ENCODE measurements at regions not wholly inside any gene's neighbourhood (a gene's known extent, or its start where the extent isn't known, plus 50 kb on each side); places are given as distances from the start of the nearest gene placed in this dataset.

- no peak overlapping the region for H3K9ac ChIP-seq (ENCODE audit: low read length)
- no peaks in the 10 kb centered on the region for H3K4me1 ChIP-seq (ENCODE audit: control insufficient read depth, insufficient read depth, low read depth, low read length)
- H2BK120ac ChIP-seq (ENCODE audit: low read depth, low read length): no peak overlapping the region
- no peak overlapping the region for H4K8ac ChIP-seq (ENCODE audit: low read length)
- no peak overlapping the region for H3K14ac ChIP-seq (ENCODE audit: low read length in 2 of 2)
- H3K79me1 ChIP-seq (replicated peaks; ENCODE audit: low read length, poor library complexity, severe bottlenecking): no peaks in the 10 kb centered on the region
- no peak overlapping the region for H3K18ac ChIP-seq (ENCODE audit: low read depth in 1 of 2, low read length in 2 of 2)
- H3K23ac ChIP-seq (ENCODE audit: low read length in 2 of 2): no peak overlapping the region
- H4K91ac ChIP-seq (ENCODE audit: low read length): no peak overlapping the region
- WGBS: 73% methylated on average over 6 of the region's 6 CpGs
- H3K4me3 ChIP-seq (ENCODE audit: insufficient read depth in 1 of 2, low read depth in 1 of 2, low read length in 2 of 2): no peak overlapping the region
- H3K4me2 ChIP-seq (ENCODE audit: low read length, poor library complexity, severe bottlenecking): no peak overlapping the region
- no peaks in the 10 kb centered on the region for H3K36me3 ChIP-seq (ENCODE audit: control insufficient read depth in 1 of 2, insufficient read depth in 2 of 2, low read depth in 1 of 2, low read length in 2 of 2)
- H3K27ac ChIP-seq (ENCODE audit: low read length, poor library complexity, severe bottlenecking): no peak overlapping the region
- no peak overlapping the region for H2AK5ac ChIP-seq (ENCODE audit: low read length, severe bottlenecking)
- no peak for DNase-seq
- H2BK15ac ChIP-seq (ENCODE audit: low read depth, poor library complexity, severe bottlenecking): no peak overlapping the region
- no peak overlapping the region for H2BK5ac ChIP-seq (ENCODE audit: low read depth, low read length, poor library complexity, severe bottlenecking)
- no peak overlapping the region for H2BK12ac ChIP-seq (ENCODE audit: low read length in 2 of 2)
- no peak overlapping the region for H3K4ac ChIP-seq (ENCODE audit: low read depth in 1 of 2, low read length in 2 of 2)
- H3K9me3 ChIP-seq (ENCODE audit: control insufficient read depth, low read length): no peaks in the 10 kb centered on the region
- H2AFZ ChIP-seq (ENCODE audit: low read depth, low read length): no peak overlapping the region
- no peaks in the 10 kb centered on the region for H3K27me3 ChIP-seq (ENCODE audit: control insufficient read depth in 1 of 2, insufficient read depth in 1 of 2, low read length in 2 of 2)
These were observed 396.4 kb upstream of the USP15 start for GRCh38 chr12:61863811-61864210.

DNA sequence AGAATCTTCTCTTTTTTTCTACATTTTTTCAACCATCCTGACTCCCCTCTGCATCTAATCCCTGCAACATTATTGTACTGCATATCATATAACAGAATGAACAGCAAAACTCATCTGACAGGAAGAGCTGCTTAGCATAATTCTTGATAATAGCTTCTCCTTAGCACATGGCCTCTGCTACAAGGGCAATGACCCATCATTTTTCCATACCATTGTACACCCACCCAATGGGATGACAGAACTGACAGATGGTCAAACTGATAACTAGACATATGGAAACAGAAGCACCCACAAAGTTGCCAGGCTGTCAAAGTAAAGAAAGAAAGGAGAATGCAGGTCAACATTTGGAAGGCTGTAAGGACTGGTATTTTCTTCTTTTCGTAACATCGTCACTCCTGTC, 390.4 kb upstream of the USP15 start:
- Histone ChIP-seq H3K36me3 (ENCODE audit: control insufficient read depth in 1 of 2, insufficient read depth in 2 of 2, low read depth in 1 of 2, low read length in 2 of 2) (no peaks in the 10 kb centered on the region), H4K8ac (ENCODE audit: low read length) (no peak overlapping the region), H3K9me3 (ENCODE audit: control insufficient read depth, low read length) (no peaks in the 10 kb centered on the region), H2BK15ac (ENCODE audit: low read depth, poor library complexity, severe bottlenecking) (no peak overlapping the region), H3K79me1 (replicated peaks; ENCODE audit: low read length, poor library complexity, severe bottlenecking) (no peaks in the 10 kb centered on the region), H4K91ac (ENCODE audit: low read length) (no peak overlapping the region), H3K18ac (ENCODE audit: low read depth in 1 of 2, low read length in 2 of 2) (no peak overlapping the region), H3K27me3 (ENCODE audit: control insufficient read depth in 1 of 2, insufficient read depth in 1 of 2, low read length in 2 of 2) (no peaks in the 10 kb centered on the region), H3K27ac (ENCODE audit: low read length, poor library complexity, severe bottlenecking) (no peak overlapping the region), H2AK5ac (ENCODE audit: low read length, severe bottlenecking) (no peak overlapping the region), H3K9ac (ENCODE audit: low read length) (no peak overlapping the region), H3K23ac (ENCODE audit: low read length in 2 of 2) (no peak overlapping the region), H3K4me3 (ENCODE audit: insufficient read depth in 1 of 2, low read depth in 1 of 2, low read length in 2 of 2) (no peak overlapping the region), H2AFZ (ENCODE audit: low read depth, low read length) (no peak overlapping the region), H3K4me1 (ENCODE audit: control insufficient read depth, insufficient read depth, low read depth, low read length) (no peaks in the 10 kb centered on the region), H2BK12ac (ENCODE audit: low read length in 2 of 2) (no peak overlapping the region), H2BK5ac (ENCODE audit: low read depth, low read length, poor library complexity, severe bottlenecking) (no peak overlapping the region), H3K4ac (ENCODE audit: low read depth in 1 of 2, low read length in 2 of 2) (no peak overlapping the region), H3K4me2 (ENCODE audit: low read length, poor library complexity, severe bottlenecking) (no peak overlapping the region), H2BK120ac (ENCODE audit: low read depth, low read length) (no peak overlapping the region), H3K14ac (ENCODE audit: low read length in 2 of 2) (no peak overlapping the region)
- DNase-seq: no peak
- WGBS: 96% methylated on average over 2 of the region's 2 CpGs

DNA sequence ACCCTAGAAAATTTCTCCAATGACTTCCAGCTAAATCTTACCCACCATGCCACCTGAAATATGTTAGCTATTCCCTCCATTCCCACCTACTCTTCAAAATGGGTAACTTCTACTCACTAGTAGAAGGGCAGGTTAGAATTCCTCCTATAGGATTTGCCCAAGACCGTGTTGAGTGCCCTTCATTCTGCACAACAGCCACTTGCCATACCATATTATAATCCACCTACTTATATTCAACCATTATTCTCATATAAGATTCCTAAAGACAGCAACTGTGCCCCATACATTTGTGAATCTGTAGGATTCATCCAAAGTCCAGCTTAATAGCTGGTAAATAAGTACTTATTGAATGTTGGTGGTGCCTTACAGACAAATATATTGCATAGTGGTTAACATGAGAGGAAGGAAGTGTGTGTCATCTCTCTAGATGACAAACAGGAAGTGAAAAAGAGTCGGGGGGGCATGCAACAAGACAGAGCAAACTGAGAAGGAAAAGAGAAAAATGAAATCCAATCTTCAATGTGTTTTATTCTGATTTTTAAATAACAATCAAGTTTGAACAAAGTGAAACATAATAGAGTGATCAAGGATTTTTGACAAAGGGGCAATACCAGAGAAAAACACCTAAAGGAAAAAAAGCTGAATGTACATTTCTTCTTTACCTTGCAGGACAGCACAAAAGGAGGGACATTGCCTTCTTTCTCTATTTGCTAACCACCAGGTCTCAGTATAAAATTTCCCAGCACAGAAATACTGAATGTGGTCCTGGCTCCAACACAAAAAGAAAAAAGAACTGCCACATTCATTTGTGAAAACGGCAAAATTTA, 389.3 kb upstream of the USP15 start:
- no peak overlapping the region for H3K23ac ChIP-seq (ENCODE audit: low read length in 2 of 2)
- H3K27ac ChIP-seq (ENCODE audit: low read length, poor library complexity, severe bottlenecking): no peak overlapping the region
- no peak overlapping the region for H3K4me3 ChIP-seq (ENCODE audit: insufficient read depth in 1 of 2, low read depth in 1 of 2, low read length in 2 of 2)
- no peak overlapping the region for H3K4ac ChIP-seq (ENCODE audit: low read depth in 1 of 2, low read length in 2 of 2)
- 100% methylated on average over 2 of the region's 3 CpGs for WGBS
- no peaks in the 10 kb centered on the region for H3K27me3 ChIP-seq (ENCODE audit: control insufficient read depth in 1 of 2, insufficient read depth in 1 of 2, low read length in 2 of 2)
- no peak overlapping the region for H2BK15ac ChIP-seq (ENCODE audit: low read depth, poor library complexity, severe bottlenecking)
- no peak overlapping the region for H3K9ac ChIP-seq (ENCODE audit: low read length)
- H3K36me3 ChIP-seq (ENCODE audit: control insufficient read depth in 1 of 2, insufficient read depth in 2 of 2, low read depth in 1 of 2, low read length in 2 of 2): no peaks in the 10 kb centered on the region
- H4K8ac ChIP-seq (ENCODE audit: low read length): no peak overlapping the region
- no peak overlapping the region for H2BK120ac ChIP-seq (ENCODE audit: low read depth, low read length)
- H3K14ac ChIP-seq (ENCODE audit: low read length in 2 of 2): no peak overlapping the region
- H3K18ac ChIP-seq (ENCODE audit: low read depth in 1 of 2, low read length in 2 of 2): no peak overlapping the region
- peak; percentile 30 for DNase-seq
- no peak overlapping the region for H2AK5ac ChIP-seq (ENCODE audit: low read length, severe bottlenecking)
- H3K4me1 ChIP-seq (ENCODE audit: control insufficient read depth, insufficient read depth, low read depth, low read length): no peaks in the 10 kb centered on the region
- H3K4me2 ChIP-seq (ENCODE audit: low read length, poor library complexity, severe bottlenecking): no peak overlapping the region
- H3K9me3 ChIP-seq (ENCODE audit: control insufficient read depth, low read length): no peaks in the 10 kb centered on the region
- no peaks in the 10 kb centered on the region for H3K79me1 ChIP-seq (replicated peaks; ENCODE audit: low read length, poor library complexity, severe bottlenecking)
- H4K91ac ChIP-seq (ENCODE audit: low read length): no peak overlapping the region
- H2BK5ac ChIP-seq (ENCODE audit: low read depth, low read length, poor library complexity, severe bottlenecking): no peak overlapping the region
- H2AFZ ChIP-seq (ENCODE audit: low read depth, low read length): no peak overlapping the region
- H2BK12ac ChIP-seq (ENCODE audit: low read length in 2 of 2): no peak overlapping the region

DNA sequence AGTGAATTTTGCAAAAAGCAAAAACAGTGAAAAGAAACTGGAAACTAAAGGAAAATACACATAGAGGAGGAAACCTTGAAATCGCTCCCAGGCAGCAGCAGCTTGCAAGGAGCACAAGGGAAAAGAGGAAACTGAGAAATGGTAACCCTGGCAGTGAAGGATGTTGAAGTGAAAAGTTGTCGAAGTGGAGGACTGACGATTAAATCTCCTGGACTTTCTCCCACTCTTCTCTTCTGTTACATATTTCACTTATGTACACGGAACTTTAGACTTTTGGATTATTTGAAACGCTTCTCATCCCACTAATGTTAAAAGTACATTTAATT, 388.8 kb upstream of the USP15 start:
- H3K18ac ChIP-seq (ENCODE audit: low read depth in 1 of 2, low read length in 2 of 2): no peak overlapping the region
- no peak overlapping the region for H3K23ac ChIP-seq (ENCODE audit: low read length in 2 of 2)
- no peak overlapping the region for H2BK12ac ChIP-seq (ENCODE audit: low read length in 2 of 2)
- no peaks in the 10 kb centered on the region for H3K9me3 ChIP-seq (ENCODE audit: control insufficient read depth, low read length)
- no peaks in the 10 kb centered on the region for H3K27me3 ChIP-seq (ENCODE audit: control insufficient read depth in 1 of 2, insufficient read depth in 1 of 2, low read length in 2 of 2)
- no peak overlapping the region for H2BK5ac ChIP-seq (ENCODE audit: low read depth, low read length, poor library complexity, severe bottlenecking)
- 94% methylated on average over 4 of the region's 5 CpGs for WGBS
- H3K4me1 ChIP-seq (ENCODE audit: control insufficient read depth, insufficient read depth, low read depth, low read length): no peaks in the 10 kb centered on the region
- H3K36me3 ChIP-seq (ENCODE audit: control insufficient read depth in 1 of 2, insufficient read depth in 2 of 2, low read depth in 1 of 2, low read length in 2 of 2): no peaks in the 10 kb centered on the region
- no peak overlapping the region for H2AFZ ChIP-seq (ENCODE audit: low read depth, low read length)
- DNase-seq: no peak
- no peak overlapping the region for H3K4me2 ChIP-seq (ENCODE audit: low read length, poor library complexity, severe bottlenecking)
- no peak overlapping the region for H3K9ac ChIP-seq (ENCODE audit: low read length)
- no peaks in the 10 kb centered on the region for H3K79me1 ChIP-seq (replicated peaks; ENCODE audit: low read length, poor library complexity, severe bottlenecking)
- H3K4ac ChIP-seq (ENCODE audit: low read depth in 1 of 2, low read length in 2 of 2): no peak overlapping the region
- H4K91ac ChIP-seq (ENCODE audit: low read length): no peak overlapping the region
- no peak overlapping the region for H2BK15ac ChIP-seq (ENCODE audit: low read depth, poor library complexity, severe bottlenecking)
- H2AK5ac ChIP-seq (ENCODE audit: low read length, severe bottlenecking): no peak overlapping the region
- no peak overlapping the region for H3K4me3 ChIP-seq (ENCODE audit: insufficient read depth in 1 of 2, low read depth in 1 of 2, low read length in 2 of 2)
- no peak overlapping the region for H2BK120ac ChIP-seq (ENCODE audit: low read depth, low read length)
- no peak overlapping the region for H3K27ac ChIP-seq (ENCODE audit: low read length, poor library complexity, severe bottlenecking)
- H3K14ac ChIP-seq (ENCODE audit: low read length in 2 of 2): no peak overlapping the region
- no peak overlapping the region for H4K8ac ChIP-seq (ENCODE audit: low read length)

Data from mesenchymal stem cell (in vitro differentiated cells and primary cell).